ENCODE measurements at regions not wholly inside any gene's neighbourhood (a gene's known extent, or its start where the extent isn't known, plus 50 kb on each side); places are given as distances from the start of the nearest gene placed in this dataset.

- TF ChIP-seq JUN (IDR thresholded peaks at IDR 0.05; ENCODE audit: low read depth, low read length) = no peak
Observed at GRCh38 chr7:85488406-85488805, 301.6 kb upstream of the SEMA3D start (continued).

GRCh38 chr7:85483177-85483576, 296.3 kb upstream of the SEMA3D start:
- H3K27ac ChIP-seq (ENCODE audit: low read depth, low read length) = no peak overlapping the region
- H3K56ac ChIP-seq (replicated peaks; ENCODE audit: insufficient read length, low read depth, low read length) = no peak overlapping the region
- no peak overlapping the region for H2AFZ ChIP-seq (ENCODE audit: low read length)
- ChIA-PET CTCF (ENCODE audit: partially characterized antibody) (no interaction called here), POLR2A (ENCODE audit: partially characterized antibody) (no interaction called here)
- no peak overlapping the region for H2BK120ac ChIP-seq (replicated peaks; ENCODE audit: low read depth, low read length)
- H2AK5ac ChIP-seq (ENCODE audit: low read depth, low read length) = no peak overlapping the region
- H3K23me2 ChIP-seq (ENCODE audit: low read depth, low read length) = no peaks in the 10 kb centered on the region
- no peak overlapping the region for H4K8ac ChIP-seq (ENCODE audit: extremely low read depth, insufficient read depth, low read length)
- H3K23ac ChIP-seq (ENCODE audit: insufficient read length) = no peak overlapping the region
- no peak overlapping the region for H3K4me2 ChIP-seq (ENCODE audit: insufficient read depth in 1 of 2, low read depth in 2 of 2, low read length in 2 of 2)
- no peak overlapping the region for H3K4ac ChIP-seq (replicated peaks; ENCODE audit: insufficient read length, low read depth, low read length)
- H2BK5ac ChIP-seq (ENCODE audit: low read depth, low read length) = no peak overlapping the region
- no peak overlapping the region for H4K91ac ChIP-seq (replicated peaks; ENCODE audit: insufficient read length, low read length)
- H4K5ac ChIP-seq (ENCODE audit: insufficient read length, low read depth, low read length) = no peak overlapping the region
- no peaks in the 10 kb centered on the region for H3K79me1 ChIP-seq (ENCODE audit: low read depth, low read length)
- H3K9ac ChIP-seq (replicated peaks in 1 of 4; ENCODE audit: extremely low read depth in 1 of 4, low read depth in 3 of 4, low read length in 3 of 4) = no peak overlapping the region
- H3K14ac ChIP-seq (ENCODE audit: insufficient read length) = no peak overlapping the region
- no peak overlapping the region for H3K4me3 ChIP-seq (ENCODE audit: extremely low read depth in 1 of 4, insufficient read depth in 2 of 4, low read depth in 3 of 4, low read length in 4 of 4)
- H3K27me3 ChIP-seq (replicated peaks in 1 of 4; ENCODE audit: control insufficient read depth in 3 of 4, extremely low read depth in 1 of 4, insufficient read depth in 3 of 4, low read length in 3 of 4) = no peaks in the 10 kb centered on the region
- H4K20me1 ChIP-seq (replicated peaks in 1 of 2; ENCODE audit: control insufficient read depth in 1 of 2, insufficient read depth in 2 of 2, low read length in 2 of 2) = no peaks in the 10 kb centered on the region
- H3K18ac ChIP-seq (ENCODE audit: extremely low read depth, low read length) = no peak overlapping the region
- no peak overlapping the region for H2BK15ac ChIP-seq (ENCODE audit: low read length)
- H3K4me1 ChIP-seq (replicated peaks in 1 of 4; ENCODE audit: control insufficient read depth in 3 of 4, insufficient read depth in 4 of 4, low read length in 3 of 4) = no peaks in the 10 kb centered on the region
- WGBS, 2 experiments (ENCODE audit: extremely low coverage in 1 of 2, insufficient coverage in 1 of 2, insufficient read length in 1 of 2, insufficient replicate concordance in 2 of 2, low coverage in 1 of 2, low lambda C conversion rate in 2 of 2, missing lambda C conversion rate in 1 of 2) = 75% methylated on average over 1 of the region's 1 CpG; no CpG with 5 or more reads in 1 of the 2 experiments
- no peak for DNase-seq (ENCODE audit: low read depth in 1 of 2, low spot score in 2 of 2)
- H3K79me2 ChIP-seq (ENCODE audit: control insufficient read depth in 1 of 2, insufficient read depth in 2 of 2, low read length in 2 of 2) = no peaks in the 10 kb centered on the region
- H2BK20ac ChIP-seq (ENCODE audit: low read length) = no peak overlapping the region
- H3K9me3 ChIP-seq (ENCODE audit: insufficient read depth in 2 of 2, low read depth in 1 of 2, low read length in 1 of 2) = no peaks in the 10 kb centered on the region
- no peaks in the 10 kb centered on the region for H3K36me3 ChIP-seq (ENCODE audit: control insufficient read depth in 2 of 4, insufficient read depth in 4 of 4, low read length in 3 of 4)
- H2BK12ac ChIP-seq (ENCODE audit: low read depth, low read length) = no peak overlapping the region
- FAIRE-seq = no peak
- no peak for TF ChIP-seq GTF2F1 (IDR thresholded peaks at IDR 0.05; ENCODE audit: borderline replicate concordance, low read depth, low read length)
- no peak for TF ChIP-seq USF2 (IDR thresholded peaks at IDR 0.05; ENCODE audit: low read length)
- TF ChIP-seq ASH2L (IDR thresholded peaks at IDR 0.05; ENCODE audit: low read length) = no peak
- no peak for TF ChIP-seq ATF3 (IDR thresholded peaks at IDR 0.05; ENCODE audit: insufficient read depth, low read depth, low read length)
- no peak for TF ChIP-seq ATF2 (IDR thresholded peaks at IDR 0.05; ENCODE audit: low read length)
- no peak for TF ChIP-seq JUND (IDR thresholded peaks at IDR 0.05; ENCODE audit: low read length)
- TF ChIP-seq PHF8 (conservative IDR thresholded peaks at IDR 0.05; ENCODE audit: low read depth, low read length) = no peak
- no peak for TF ChIP-seq SUZ12 (IDR thresholded peaks at IDR 0.05; ENCODE audit: low read length)
- no peak for TF ChIP-seq KDM5A (IDR thresholded peaks at IDR 0.05; ENCODE audit: low read length)

Data from H1 (cell line).